SH-SY5Y (cell line): ENCODE measurements at regions not wholly inside any gene's neighbourhood (a gene's known extent, or its start where the extent isn't known, plus 50 kb on each side); places are given as distances from the start of the nearest gene placed in this dataset.

Experiments
- GATA2 ChIP-seq: IDR thresholded peaks from 2 replicates; pipeline ENCODE4 v1.6.1; 2011; ENCODE audit warnings: mild to moderate bottlenecking, low read depth, low read length
- GATA3 ChIP-seq: IDR thresholded peaks from 2 replicates; pipeline ENCODE4 v1.6.1; 2011; ENCODE audit warnings: low read depth, mild to moderate bottlenecking, low read length, moderate library complexity

DNA sequence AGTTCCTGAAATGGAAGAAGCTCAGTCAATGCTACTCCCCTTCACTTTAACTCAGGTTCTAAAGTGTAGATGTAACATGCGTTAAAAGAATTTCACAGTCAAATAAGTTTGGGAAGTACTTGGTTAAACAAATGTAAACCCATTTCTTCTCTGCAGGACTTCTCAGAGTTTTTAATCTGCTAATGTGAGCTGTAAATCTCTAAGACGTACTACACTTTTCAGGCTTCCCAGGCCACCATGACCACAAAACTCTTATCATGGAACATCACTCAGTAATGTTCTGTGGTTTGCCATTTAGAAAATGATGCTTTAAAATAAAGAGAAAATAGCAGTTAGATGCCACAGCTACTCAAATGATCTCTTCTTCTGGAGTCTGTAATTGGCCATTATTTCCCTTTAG, 104.3 kb downstream of the HHIPL2 start:
- TF ChIP-seq GATA3, result no peak
- no peak for TF ChIP-seq GATA2
